Caki2 (cell line): ENCODE measurements at regions not wholly inside any gene's neighbourhood (a gene's known extent, or its start where the extent isn't known, plus 50 kb on each side); places are given as distances from the start of the nearest gene placed in this dataset.
"Not testable (repeated sequence)": the region's sequence is repeated elsewhere in the genome, so short reads cannot be mapped to it uniquely, and the experiment has no call there.

Experiments
- DNase-seq: peaks from one replicate; pipeline ENCODE4 v3.0.0-alpha.2; 2015; ENCODE audit warnings: low read depth
- in situ Hi-C: cut with HindIII; loops from 2 replicates; pipeline ENCODE4 v1.10.0; 2016; ENCODE audit warnings: low sequenced_read_pairs, low pct_unique_long_range_greater_than_20kb, mixed read lengths

GRCh38 chrX:39418254-39418704 lies 617.0 kb downstream of the MID1IP1 start:
- no peak for DNase-seq
- in situ Hi-C loops: no loop called here

- no peak for DNase-seq
- in situ Hi-C loops: no loop called here
These were observed 617.7 kb downstream of the MID1IP1 start for GRCh38 chrX:39418731-39419638.

GRCh38 chrX:39421006-39421405 lies 619.7 kb downstream of the MID1IP1 start:
- in situ Hi-C loops: no loop called here
- no peak for DNase-seq

- in situ Hi-C loops: no loop called here
- DNase-seq: no peak
These were observed 624.0 kb downstream of the MID1IP1 start for GRCh38 chrX:39425124-39425806.

GRCh38 chrX:39426101-39426500 lies 624.8 kb downstream of the MID1IP1 start:
- in situ Hi-C loops: no loop called here
- no peak for DNase-seq

- DNase-seq: no peak
- in situ Hi-C loops: no loop called here
These were observed 626.2 kb downstream of the MID1IP1 start for GRCh38 chrX:39427492-39427891.

GRCh38 chrX:39427906-39428305 lies 626.6 kb downstream of the MID1IP1 start:
- no peak for DNase-seq
- in situ Hi-C loops: no loop called here

GRCh38 chrX:39430551-39430950 lies 629.3 kb downstream of the MID1IP1 start:
- no peak for DNase-seq
- in situ Hi-C loops: no loop called here

- in situ Hi-C loops: no loop called here
- DNase-seq: no peak
These were observed 630.6 kb downstream of the MID1IP1 start for GRCh38 chrX:39431893-39432292.

GRCh38 chrX:39434671-39435070 lies 633.4 kb downstream of the MID1IP1 start:
- DNase-seq, in situ Hi-C loops: not testable (repeated sequence)

GRCh38 chrX:39436538-39436937 lies 635.3 kb downstream of the MID1IP1 start:
- in situ Hi-C loops, DNase-seq: not testable (repeated sequence)

GRCh38 chrX:39437670-39438441 lies 636.6 kb downstream of the MID1IP1 start:
- in situ Hi-C loops: no loop called here
- no peak for DNase-seq

- in situ Hi-C loops: no loop called here
- DNase-seq: no peak
These were observed 637.6 kb downstream of the MID1IP1 start for GRCh38 chrX:39438603-39439602.

- DNase-seq: no peak
- in situ Hi-C loops: no loop called here
These were observed 638.9 kb downstream of the MID1IP1 start for GRCh38 chrX:39439906-39440798.

- in situ Hi-C loops: no loop called here
- DNase-seq: no peak
These were observed 639.6 kb downstream of the MID1IP1 start for GRCh38 chrX:39440799-39441284.

- no peak for DNase-seq
- in situ Hi-C loops: no loop called here
These were observed 641.1 kb downstream of the MID1IP1 start for GRCh38 chrX:39442332-39442731.

- DNase-seq: peak; percentile 13
- in situ Hi-C loops: no loop called here
These were observed 642.0 kb downstream of the MID1IP1 start for GRCh38 chrX:39443240-39443639.
